ENCODE measurements at regions not wholly inside any gene's neighbourhood (a gene's known extent, or its start where the extent isn't known, plus 50 kb on each side); places are given as distances from the start of the nearest gene placed in this dataset.
"Not testable (repeated sequence)": the region's sequence is repeated elsewhere in the genome, so short reads cannot be mapped to it uniquely, and the experiment has no call there.

DNA sequence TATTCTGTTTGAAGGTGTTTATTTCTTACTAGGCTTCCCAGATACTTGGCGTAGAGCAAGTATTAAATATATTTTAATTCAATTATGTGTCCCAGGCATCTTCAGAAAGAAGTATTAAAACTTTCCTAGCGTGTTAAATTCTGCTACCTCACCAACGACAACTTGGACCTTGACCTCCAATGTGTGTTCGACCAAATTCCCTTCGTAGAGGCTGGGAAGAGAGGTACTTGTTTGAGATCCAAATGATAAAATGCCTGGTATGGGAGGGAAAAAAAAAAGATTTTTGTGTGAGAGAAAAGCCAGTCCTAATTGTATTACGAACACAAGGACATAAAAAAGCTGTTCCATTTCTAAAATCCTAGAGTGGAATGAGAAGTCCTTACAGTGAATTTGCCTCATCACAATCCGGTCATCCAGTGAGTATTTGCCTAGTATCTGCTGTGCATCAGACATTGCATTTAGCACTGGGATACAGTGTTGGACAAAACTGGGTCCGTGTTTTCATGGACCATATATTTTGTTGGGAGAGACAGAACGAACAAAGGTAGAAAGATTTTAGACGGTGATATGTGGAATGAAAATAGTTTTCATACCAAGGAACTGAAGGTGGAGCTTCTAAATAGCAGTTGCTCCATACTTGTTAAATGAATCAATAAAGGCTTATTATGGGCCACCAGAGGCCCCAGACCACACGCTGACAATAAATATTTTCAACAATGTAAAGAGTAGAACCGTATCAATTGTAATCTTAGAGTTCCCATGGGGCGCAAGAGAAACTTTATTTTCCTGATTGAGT, 103.1 kb downstream of the KIF4B start:
- no peak for DNase-seq (ENCODE audit: low spot score)

DNA sequence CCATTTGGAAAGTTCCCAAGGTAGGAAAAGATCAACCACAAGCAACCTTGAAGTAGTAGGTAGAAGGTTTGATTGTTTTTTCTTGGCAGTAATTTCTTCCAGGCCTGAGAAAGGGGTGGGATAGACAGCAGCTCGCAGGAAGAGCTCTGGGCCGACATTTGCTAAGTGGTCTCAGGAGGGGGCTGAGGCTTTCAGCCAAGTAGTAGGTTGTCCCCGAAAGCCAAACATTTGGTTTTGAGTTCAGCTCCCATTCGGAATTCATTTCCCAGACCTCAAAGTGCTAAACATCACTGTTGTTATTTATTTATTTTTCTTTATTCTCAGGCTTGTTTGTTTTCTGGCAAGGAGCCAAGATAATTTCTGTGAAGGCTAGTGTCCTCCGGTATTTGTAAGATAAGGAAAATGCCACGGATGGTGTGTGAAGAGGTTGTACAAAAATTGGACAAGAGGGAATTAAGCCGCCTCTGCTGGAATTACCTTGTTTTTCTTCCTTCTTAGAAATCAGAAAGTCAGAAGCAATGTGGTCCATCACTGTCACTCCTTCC, 112.1 kb downstream of the KIF4B start:
- no peak for DNase-seq (ENCODE audit: low spot score)

DNA sequence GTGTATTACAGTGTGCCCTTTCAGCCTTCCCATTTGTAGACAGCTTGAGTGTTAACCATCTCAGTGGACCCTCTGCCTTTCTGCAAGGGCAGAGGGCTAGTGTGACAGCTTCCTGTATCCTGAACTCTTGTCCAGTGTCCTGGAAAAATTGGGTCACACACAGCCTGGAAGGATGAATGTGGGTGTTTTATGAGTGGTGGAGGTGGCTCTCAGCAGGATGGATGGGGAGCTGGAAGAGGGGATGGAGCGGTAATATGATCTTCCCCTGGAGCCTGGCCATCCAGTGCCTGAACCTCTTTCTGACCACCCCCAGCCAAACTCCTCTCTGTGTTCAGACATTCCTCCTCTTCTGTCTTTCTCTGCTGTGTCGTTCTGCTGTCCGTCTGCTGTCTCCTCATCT, 113.0 kb downstream of the KIF4B start:
- no peak for DNase-seq (ENCODE audit: low spot score)

DNA sequence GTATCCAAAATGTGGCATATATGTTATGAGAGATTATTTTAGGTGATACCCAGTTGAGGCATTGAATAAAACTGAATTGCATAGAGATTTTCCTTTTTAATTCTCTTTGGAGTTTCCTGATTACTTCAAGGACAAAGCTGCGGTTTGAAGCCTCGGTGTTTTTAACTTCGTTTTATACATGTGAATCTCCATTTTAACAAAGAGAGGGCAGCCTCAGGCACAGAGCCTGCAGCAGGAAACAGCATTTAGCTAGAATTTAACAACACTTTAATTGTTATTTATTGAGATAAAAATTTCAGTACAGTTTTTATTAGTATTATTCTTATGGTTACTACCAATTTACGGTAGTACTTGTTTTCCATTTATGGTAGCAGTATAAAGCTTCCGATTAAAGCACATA, 114.0 kb downstream of the KIF4B start:
- DNase-seq (ENCODE audit: low spot score): no peak

DNA sequence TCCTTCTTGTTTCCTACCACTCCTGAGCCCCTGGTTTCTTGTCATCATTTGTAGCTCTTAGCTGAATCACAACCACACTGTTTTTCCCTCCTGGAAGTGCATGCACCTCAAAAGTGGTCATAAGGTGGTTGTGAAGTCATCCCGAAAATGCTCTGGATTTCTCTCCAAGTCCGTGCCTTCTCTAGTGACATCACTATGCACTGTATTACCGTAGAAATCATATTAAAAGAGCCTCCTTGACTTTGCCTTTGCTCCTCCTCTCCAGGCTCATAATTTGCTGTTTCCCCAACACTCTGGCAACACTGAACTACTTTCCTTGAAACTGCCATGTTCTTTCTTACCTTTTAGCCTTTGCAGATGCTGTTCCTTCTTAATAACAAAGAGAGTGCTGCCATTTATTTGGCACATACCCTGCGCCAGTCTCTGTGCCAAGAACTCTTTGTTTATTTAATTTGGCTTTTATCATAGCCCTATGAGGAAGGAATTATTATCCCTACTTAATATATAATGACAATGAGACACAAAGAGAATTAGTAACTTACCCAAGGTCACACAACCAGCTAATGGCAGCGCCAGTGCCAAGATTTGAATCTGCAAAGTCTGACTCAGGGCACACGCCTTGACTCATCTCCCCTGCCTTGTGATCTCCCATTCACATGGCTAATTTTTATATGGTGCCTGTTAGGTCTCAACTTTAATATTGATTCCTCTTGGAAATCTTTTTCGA, 115.4 kb downstream of the KIF4B start:
- DNase-seq (ENCODE audit: low spot score): no peak

DNA sequence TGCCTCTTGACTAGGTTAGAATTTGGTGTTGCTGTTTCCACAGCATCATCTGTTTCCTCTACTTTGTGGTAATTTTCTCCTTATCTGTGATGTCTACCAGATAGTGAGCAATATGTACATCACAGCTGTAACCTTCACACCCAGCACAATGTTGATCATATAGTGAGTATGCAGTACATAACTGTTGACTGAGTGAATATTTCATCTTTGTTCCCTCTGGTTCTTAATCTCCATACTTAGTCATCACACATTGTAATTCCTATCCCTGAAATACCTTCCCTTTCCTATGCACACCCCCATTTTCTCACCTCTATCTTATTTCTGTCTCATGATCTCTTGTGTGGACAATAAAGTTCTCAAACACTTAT, 115.9 kb downstream of the KIF4B start:
- no peak for DNase-seq (ENCODE audit: low spot score)

DNA sequence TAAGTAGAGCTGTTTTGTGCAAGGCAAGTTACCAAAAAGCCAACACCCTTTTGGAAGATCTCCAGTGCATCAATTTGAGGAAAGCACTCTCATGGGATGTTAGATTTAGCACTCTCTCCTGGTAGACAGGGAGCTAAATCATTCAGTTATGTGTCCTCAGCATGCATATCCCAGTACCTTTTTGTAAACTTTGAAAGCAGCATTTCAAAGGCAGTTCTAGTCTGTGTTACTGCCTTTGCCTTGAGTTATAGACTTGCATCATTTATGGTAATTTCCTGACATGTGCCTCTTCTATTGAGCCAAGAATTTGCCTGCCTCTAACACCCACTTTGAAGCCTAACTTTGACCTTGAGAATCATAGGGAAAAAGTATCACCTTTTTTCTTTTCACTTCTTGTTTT, 120.6 kb downstream of the KIF4B start:
- no peak for DNase-seq (ENCODE audit: low spot score)

DNA sequence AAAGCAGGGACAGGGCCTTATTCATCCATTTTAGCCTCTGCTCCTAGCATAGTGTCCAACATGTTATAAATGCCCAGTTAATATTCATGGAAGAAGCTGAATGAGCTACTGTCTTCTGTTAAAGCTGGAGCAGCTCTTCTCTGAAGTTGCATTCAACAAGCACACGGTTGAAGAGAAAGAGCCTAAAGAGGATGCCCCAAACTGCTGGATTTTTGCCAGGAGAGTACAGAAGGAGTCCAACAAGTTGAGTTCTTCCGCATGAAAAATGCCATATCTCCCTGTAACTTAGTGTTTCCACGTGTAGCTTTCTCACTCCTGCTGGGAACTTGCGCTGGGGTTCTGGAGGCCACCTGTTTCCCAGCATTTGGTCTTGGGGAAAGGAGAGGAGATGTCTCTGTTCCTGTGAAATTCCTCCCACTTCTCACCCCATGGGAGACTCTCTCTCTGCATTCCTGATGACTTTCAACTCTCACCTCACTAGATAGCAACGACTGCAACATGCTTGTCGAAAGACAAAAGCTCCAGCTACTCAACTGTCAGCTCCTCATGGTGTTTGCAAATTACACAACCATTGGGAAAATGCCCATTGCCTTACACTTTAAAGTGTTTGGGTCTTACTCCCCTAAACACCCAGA, 122.8 kb downstream of the KIF4B start:
- DNase-seq (ENCODE audit: low spot score): no peak

DNA sequence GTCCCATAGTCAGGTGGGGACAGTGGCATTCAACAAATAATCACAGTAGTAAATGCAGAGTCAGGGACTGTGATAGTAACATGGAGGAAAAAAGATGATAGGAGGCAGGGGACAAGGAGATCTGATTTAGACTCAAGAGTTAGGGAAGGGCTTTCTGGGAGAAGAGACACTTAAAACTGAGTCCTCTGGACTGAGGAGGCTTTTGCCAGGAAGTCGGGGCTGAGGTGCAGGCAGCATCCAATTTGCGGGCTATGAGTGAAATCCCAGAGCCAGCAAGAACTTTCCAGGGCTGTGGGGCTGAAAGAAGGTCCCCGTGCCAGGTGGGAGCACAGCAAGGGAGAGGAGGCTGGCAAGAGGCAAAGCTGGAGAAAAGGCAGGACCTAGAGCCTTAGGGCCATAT, 124.1 kb downstream of the KIF4B start:
- no peak for DNase-seq (ENCODE audit: low spot score)

DNA sequence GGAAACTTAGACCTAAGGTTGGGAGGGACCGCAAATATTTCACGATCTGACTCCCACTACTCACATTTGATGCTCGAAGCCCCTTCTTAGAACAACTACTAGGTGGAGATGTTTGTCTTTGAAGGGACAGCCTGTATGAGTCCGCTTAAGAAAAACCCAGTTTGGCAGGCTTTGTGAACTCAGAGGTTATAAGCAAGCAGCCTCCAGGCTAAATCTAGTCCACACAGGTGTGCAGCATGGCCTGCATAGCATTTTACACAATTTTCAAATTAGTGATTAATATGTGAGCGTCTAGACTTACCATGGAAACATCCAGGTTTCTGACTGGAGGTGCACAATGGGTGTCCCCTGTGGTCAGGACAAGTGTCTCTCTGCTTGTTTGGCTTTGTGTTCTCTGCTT, 127.1 kb downstream of the KIF4B start:
- DNase-seq (ENCODE audit: low spot score): no peak

DNA sequence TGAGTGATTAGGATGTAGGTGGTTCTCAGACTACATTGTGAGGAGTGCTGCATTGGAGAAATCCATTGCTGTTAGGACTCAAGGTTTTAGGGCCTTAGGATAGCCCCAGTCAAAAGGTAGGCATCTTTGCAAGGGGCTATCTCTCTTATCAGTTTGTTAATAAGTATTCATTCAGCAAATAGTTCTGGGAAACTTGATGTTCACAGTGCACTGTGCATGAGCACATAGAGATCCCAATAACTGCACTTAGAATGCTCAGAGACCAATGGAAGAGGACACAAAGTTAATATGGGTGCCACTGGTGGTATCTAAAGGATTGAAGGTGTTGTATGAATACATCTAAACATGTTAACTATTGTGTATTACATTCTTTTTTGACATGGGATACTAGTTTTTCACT, 131.4 kb downstream of the KIF4B start:
- no peak for DNase-seq (ENCODE audit: low spot score)

DNA sequence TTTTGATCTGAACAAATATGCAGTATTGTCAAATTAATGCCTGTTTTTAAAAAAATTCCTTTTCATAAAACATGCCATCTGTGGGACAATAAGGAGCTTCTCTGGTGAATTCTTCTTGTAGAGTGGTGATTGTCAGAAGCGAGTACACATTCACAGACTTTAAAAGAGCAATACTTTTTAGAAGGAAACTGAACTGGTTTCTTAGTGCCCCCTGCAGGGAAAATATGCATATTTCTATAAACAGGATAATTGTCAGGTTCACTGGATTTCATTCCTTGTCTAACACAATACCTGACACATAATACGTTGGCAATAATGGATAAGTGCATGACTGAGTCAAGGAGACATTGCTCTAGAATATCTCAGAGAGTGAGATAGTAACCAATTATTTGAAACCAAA, 133.7 kb downstream of the KIF4B start:
- DNase-seq (ENCODE audit: low spot score): no peak

DNA sequence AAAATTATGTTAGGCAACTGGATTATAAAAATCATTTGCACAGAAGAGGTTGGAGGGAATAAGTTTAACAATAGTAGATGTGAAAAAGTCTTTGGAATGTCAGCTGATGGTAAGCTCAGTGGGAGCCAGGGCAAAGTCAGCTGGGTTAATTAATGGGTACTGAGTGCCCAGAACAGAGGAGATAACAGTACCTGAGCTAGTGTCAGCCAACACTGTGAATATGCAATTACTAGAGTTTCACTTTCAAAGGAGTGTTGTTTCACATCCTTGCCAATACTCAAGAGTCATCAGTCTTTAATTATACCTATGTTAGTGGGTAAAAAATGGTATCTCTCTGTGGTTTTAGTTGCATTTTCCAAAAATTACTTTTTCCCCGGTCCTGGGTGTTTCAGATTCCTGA, 135.1 kb downstream of the KIF4B start:
- DNase-seq (ENCODE audit: low spot score): no peak

DNA sequence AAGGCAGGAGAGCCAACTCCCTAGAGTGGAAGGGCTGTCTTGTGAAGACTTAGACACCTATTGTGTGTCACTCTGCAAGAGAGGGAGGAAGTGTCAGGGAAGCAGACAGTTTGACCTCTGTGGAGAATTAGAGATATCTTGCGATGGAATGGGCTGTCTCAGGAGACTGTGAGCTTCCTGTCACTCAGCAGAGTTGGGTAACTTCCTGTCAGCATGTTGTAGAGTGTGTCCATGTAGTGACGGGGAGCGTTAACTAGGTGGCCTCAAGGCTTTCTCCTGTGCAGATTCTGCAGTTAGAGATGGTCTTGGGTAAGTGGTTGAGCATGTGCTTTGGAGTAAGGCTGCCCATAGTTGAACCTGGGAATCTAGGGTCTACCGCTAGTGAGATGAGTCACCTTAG, 136.5 kb downstream of the KIF4B start:
- DNase-seq (ENCODE audit: low spot score): no peak

DNA sequence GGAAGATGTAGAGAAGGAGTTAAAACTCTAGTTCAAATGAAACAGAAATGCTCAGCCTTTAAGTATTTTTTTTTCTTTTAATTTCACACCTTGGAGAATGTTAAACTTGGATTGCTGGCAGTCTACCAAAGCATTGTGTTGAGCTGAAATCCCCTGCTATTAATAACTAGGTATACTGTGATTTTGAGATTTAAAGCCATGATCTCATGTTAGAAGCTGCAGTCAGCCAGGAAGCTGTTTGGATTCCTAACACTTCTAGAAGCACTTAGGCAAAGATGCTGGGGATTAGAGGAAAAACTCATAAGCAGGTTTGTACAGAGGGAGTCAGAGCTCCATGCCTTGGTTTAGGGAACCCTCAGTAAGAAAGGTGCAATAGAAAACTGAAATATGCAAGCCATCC, 141.4 kb downstream of the KIF4B start:
- DNase-seq (ENCODE audit: low spot score): no peak

DNA sequence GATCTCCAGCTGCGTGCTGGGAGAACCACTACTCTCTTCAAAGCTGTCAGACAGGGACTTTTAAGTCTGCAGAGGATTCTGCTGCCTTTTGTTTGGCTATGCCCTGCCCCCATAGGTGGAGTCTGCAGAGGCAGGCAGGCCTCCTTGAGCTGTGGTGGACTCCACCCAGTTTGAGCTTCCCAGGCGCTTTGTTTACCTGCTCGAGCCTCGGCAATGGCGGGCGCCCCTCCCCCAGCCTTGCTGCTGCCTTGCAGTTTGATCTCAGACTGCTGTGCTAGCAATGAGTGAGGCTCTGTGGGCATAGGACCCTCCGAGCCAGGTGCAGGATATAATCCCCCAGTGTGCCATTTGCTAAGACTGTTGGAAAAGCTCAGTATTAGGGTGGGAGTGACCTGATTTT, 149.5 kb downstream of the KIF4B start:
- not testable (repeated sequence) for DNase-seq (ENCODE audit: low spot score)

DNA sequence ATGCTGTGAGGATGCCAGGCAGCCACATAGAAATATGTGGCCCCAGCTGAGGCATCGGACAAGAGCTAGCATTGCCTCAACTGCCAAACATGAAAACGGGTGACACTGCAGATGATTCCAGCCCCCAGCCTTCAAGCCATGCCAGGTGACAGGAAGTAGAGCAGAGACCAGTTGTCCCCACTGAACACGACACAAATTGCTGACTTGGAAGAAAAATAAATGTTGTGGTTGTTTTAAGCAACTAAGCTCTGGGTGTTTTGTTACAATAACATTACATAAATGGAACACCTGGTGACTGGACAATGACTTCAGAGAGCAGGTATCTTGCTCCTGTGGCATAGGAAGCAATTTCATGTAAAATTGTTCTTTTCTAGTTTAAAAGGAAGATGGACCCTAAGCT, 154.2 kb downstream of the KIF4B start:
- DNase-seq (ENCODE audit: low spot score): no peak

DNA sequence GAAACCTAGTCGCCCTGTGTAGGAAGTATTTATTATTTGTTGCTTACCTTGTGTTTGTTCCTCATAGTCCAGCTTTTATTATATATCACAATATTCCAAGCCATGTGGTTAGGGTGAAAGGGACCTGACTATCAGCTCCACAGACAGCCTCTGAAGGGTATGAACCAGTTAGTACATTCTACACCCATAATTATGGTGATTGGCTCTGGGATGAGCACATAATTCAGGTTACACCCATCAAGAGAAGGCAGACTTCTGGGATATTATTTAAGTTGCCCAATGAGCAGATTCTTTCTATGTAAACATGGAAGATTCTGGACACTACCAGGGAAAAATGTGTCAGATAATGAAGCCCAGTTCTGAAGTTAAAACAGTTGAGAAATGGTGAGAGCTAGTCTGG, 168.0 kb downstream of the KIF4B start:
- no peak for DNase-seq (ENCODE audit: low spot score)

DNA sequence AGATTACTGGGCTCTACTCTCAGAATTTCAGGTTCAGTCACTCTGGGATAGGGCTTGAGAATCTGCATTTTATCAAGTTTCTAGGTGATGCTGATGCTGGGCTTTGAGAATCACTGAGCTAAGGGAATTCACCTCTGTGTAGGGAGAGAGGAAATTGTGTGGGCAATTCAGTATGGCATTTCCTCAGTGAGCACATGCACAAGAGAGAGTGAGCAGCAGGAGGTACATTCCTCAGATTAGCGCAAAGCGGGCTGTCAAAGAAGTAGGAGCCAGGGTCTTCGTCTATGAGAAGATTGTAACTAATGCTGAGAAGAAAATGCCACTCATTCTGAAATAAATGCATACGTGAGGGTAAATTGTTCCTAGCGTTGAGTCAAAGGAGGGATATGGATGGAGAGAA, 175.9 kb downstream of the KIF4B start:
- no peak for DNase-seq (ENCODE audit: low spot score)

DNA sequence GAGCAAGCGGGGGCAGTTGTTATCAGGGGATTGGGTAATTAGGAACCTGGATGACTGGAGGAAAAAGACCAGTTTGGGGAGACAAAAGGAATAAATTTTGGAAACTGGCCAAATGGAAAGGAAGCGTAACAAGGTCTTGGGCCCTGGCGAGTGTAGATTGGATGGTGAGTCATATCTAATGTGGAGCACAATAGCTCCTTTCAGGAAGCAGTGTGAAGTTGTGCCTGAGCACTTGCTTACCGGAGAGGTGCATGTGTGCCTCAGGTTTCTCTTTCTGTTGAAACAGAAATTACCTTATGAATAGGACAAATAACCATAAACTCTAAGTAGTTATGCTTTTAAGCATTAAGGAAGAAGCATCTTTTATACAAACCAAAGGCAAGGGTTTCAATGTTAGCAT, 176.4 kb downstream of the KIF4B start:
- DNase-seq (ENCODE audit: low spot score): no peak

DNA sequence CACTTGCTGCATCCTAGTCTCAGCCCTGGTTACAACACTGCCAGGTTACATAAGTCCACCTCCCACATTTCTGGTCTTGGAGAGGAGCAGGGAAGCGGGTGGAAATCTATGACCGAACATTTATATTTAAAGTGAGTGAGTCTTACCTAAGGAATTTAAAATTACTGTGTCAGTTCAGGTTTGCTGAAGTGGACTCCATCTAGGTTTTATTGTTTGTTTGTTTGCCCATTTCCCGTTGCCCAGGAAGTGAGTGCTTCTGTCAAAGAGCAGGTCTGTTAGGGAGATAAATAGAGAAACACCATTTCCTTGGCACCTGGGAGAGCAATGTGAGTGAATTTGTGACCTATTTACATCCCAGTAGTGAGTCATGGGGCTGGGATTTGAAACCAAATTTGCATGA, 179.5 kb downstream of the KIF4B start:
- no peak for DNase-seq (ENCODE audit: low spot score)

DNA sequence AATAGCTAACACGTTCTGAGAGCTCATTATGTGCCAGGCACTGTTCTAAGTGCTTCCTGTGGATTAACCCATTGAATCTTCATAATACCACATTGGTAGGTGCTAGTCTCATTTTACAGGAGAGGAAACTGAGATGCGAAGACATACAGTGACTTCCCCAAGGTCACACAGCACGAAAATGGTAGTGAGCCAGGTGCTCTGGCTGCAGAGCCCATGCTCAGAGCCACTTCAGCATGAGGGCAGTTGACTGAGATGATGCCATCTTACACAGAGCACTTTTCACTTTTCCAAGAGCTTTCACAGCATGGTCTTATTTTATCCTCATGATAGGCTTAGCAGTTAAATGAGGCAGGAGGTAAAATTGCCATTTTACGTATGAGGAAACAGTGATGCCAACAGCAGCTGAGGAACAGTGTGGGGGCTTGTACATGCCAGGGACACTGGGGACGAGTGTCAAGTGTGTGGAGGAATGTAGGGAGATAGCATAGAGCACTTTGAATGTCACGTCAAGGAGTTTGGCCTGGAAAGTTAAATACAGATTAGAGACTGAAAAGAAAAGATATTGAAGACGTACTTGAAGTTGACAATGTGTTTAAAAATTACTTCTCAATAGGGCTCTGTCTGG, 180.0 kb downstream of the KIF4B start:
- no peak for DNase-seq (ENCODE audit: low spot score)

DNA sequence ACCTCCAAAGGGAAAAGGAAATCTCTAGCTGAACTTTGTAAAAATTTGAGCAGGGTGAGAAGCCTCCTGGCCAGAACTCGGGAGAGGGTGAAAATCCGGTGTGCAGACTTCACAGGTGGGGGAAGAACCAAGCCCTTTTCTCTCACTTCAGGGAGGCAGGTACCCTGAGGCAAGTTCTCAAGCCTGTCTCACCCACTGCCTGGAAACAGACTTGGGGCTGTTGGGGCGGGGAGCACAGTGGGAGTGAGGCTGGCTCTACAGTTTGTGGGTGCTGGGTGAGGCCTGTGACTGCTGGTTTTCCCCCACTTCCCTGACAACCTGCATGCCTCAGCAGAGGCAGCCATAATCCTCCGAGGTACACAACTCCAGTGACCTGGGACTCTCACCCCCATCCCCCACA, 187.1 kb downstream of the KIF4B start:
- no peak for DNase-seq (ENCODE audit: low spot score)
